ENCODE measurements at regions not wholly inside any gene's neighbourhood (a gene's known extent, or its start where the extent isn't known, plus 50 kb on each side); places are given as distances from the start of the nearest gene placed in this dataset.

- DNase-seq (ENCODE audit: low spot score): no peak
Measured at GRCh38 chr2:126793885-126794613, 104.6 kb upstream of the TEX51 start.

GRCh38 chr2:126795656-126796055 is 103.0 kb upstream of the TEX51 start:
- no peak for DNase-seq (ENCODE audit: low spot score)

GRCh38 chr2:126796931-126797621 is 101.6 kb upstream of the TEX51 start:
- DNase-seq (ENCODE audit: low spot score): no peak

GRCh38 chr2:126797622-126798275 is 100.9 kb upstream of the TEX51 start:
- DNase-seq (ENCODE audit: low spot score): no peak

- no peak for DNase-seq (ENCODE audit: low spot score)
Measured at GRCh38 chr2:126798276-126799140, 100.2 kb upstream of the TEX51 start.

- DNase-seq (ENCODE audit: low spot score): no peak
Measured at GRCh38 chr2:126799301-126799700, 99.4 kb upstream of the TEX51 start.

GRCh38 chr2:126801473-126801872 is 97.2 kb upstream of the TEX51 start:
- no peak for DNase-seq (ENCODE audit: low spot score)

- DNase-seq (ENCODE audit: low spot score): no peak
Measured at GRCh38 chr2:126802316-126802715, 96.4 kb upstream of the TEX51 start.

GRCh38 chr2:126802774-126803433 is 95.8 kb upstream of the TEX51 start:
- DNase-seq (ENCODE audit: low spot score): no peak

GRCh38 chr2:126803434-126803775 is 95.3 kb upstream of the TEX51 start:
- DNase-seq (ENCODE audit: low spot score): no peak

- DNase-seq (ENCODE audit: low spot score): no peak
Measured at GRCh38 chr2:126804347-126804746, 94.3 kb upstream of the TEX51 start.

GRCh38 chr2:126808929-126809328 is 89.8 kb upstream of the TEX51 start:
- DNase-seq (ENCODE audit: low spot score): no peak

GRCh38 chr2:126809340-126809739 is 89.3 kb upstream of the TEX51 start:
- DNase-seq (ENCODE audit: low spot score): no peak

GRCh38 chr2:126810001-126810400 is 88.7 kb upstream of the TEX51 start:
- no peak for DNase-seq (ENCODE audit: low spot score)

- DNase-seq (ENCODE audit: low spot score): no peak
Measured at GRCh38 chr2:126811101-126811500, 87.6 kb upstream of the TEX51 start.

GRCh38 chr2:126817172-126817571 is 81.5 kb upstream of the TEX51 start:
- no peak for DNase-seq (ENCODE audit: low spot score)

- DNase-seq (ENCODE audit: low spot score): no peak
Measured at GRCh38 chr2:126822115-126822514, 76.6 kb upstream of the TEX51 start.

- no peak for DNase-seq (ENCODE audit: low spot score)
Measured at GRCh38 chr2:126822921-126823320, 75.8 kb upstream of the TEX51 start.

GRCh38 chr2:126823951-126824350 is 74.7 kb upstream of the TEX51 start:
- no peak for DNase-seq (ENCODE audit: low spot score)

GRCh38 chr2:126824663-126825062 is 74.0 kb upstream of the TEX51 start:
- DNase-seq (ENCODE audit: low spot score): no peak

- no peak for DNase-seq (ENCODE audit: low spot score)
Measured at GRCh38 chr2:126825316-126825715, 73.4 kb upstream of the TEX51 start.

- no peak for DNase-seq (ENCODE audit: low spot score)
Measured at GRCh38 chr2:126826491-126826890, 72.2 kb upstream of the TEX51 start.
